Colonic mucosa (tissue), 4 donors: ENCODE measurements at regions not wholly inside any gene's neighbourhood (a gene's known extent, or its start where the extent isn't known, plus 50 kb on each side); places are given as distances from the start of the nearest gene placed in this dataset.

ENCODE experiments used
- DNase-seq: peaks from one replicate; pipeline ENCODE4 v3.0.0-alpha.2; 2020
- H3K27ac ChIP-seq: fragments of 200-600 bp; one replicate; pipeline ENCODE4 v1.8.0; 2021
- H3K27me3 ChIP-seq: fragments of 200-600 bp; one replicate; pipeline ENCODE4 v1.8.0; 2021
- H3K36me3 ChIP-seq: fragments of 200-600 bp; one replicate; pipeline ENCODE4 v1.8.0; 2021
- H3K4me1 ChIP-seq: fragments of 200-600 bp; one replicate; pipeline ENCODE4 v1.8.0; 2021; ENCODE audit warnings: mild to moderate bottlenecking
- H3K4me3 ChIP-seq: fragments of 200-600 bp; one replicate; pipeline ENCODE4 v1.8.0; 2021
- H3K9ac ChIP-seq, 2 donors: one replicate each; pipeline ENCODE4 v1.7.0; 2013; ENCODE audit warnings: control low read depth in 2 of 2, low read depth in 2 of 2, low read length in 2 of 2
- H3K9me3 ChIP-seq: fragments of 200-600 bp; one replicate; pipeline ENCODE4 v1.8.0; 2021
- CTCF ChIP-seq: fragments of 200-600 bp; IDR thresholded peaks from one replicate; pipeline ENCODE4 v1.8.0; 2022; ENCODE audit warnings: antibody characterized with exemption, mild to moderate bottlenecking
- intact Hi-C: fragments of 100-400 bp; cut with DNase I; formaldehyde crosslinking; loops from one replicate; pipeline ENCODE4 v1.14.1; 2022
- donor health status: healthy.
- donor health status: DM: no; HTN: no; CAD: no.
- donor health status: DM: no; HTN: no; CAD: no.

GRCh38 chr13:23020246-23020843 is 160.4 kb upstream of the SGCG start:
- peak; percentile 81 for TF ChIP-seq CTCF
- Histone ChIP-seq H3K4me1 (no peaks in the 10 kb centered on the region), H3K9ac (no peak overlapping the region), H3K4me3 (no peak overlapping the region), H3K9me3 (no peaks in the 10 kb centered on the region), H3K27ac (no peak overlapping the region), H3K36me3 (no peaks in the 10 kb centered on the region), H3K27me3 (no peaks in the 10 kb centered on the region)
- intact Hi-C loops, result loop anchor here (5.0 kb wide), 1 partner anchor 218 kb away; no protein-coding TSS in a partner anchor
- DNase-seq, result peak; percentile 35

GRCh38 chr13:23021906-23022305 is 158.9 kb upstream of the SGCG start:
- Histone ChIP-seq H3K27ac (no peak overlapping the region), H3K4me3 (no peak overlapping the region), H3K36me3 (no peaks in the 10 kb centered on the region), H3K9me3 (no peaks in the 10 kb centered on the region), H3K9ac (no peak overlapping the region), H3K4me1 (no peaks in the 10 kb centered on the region), H3K27me3 (no peaks in the 10 kb centered on the region)
- intact Hi-C loops, result loop anchor here (5.0 kb wide), 1 partner anchor 220 kb away; no protein-coding TSS in a partner anchor
- no peak for DNase-seq
- no peak for TF ChIP-seq CTCF

GRCh38 chr13:23022704-23023103 is 158.1 kb upstream of the SGCG start:
- TF ChIP-seq CTCF, result no peak
- Histone ChIP-seq H3K27me3 (no peaks in the 10 kb centered on the region), H3K9me3 (no peaks in the 10 kb centered on the region), H3K4me3 (no peak overlapping the region), H3K9ac (no peak overlapping the region), H3K27ac (no peak overlapping the region), H3K4me1 (no peaks in the 10 kb centered on the region), H3K36me3 (no peaks in the 10 kb centered on the region)
- intact Hi-C loops, result loop anchor here (5.0 kb wide), 1 partner anchor 220 kb away; no protein-coding TSS in a partner anchor
- DNase-seq, result no peak

GRCh38 chr13:23025864-23026608 is 154.7 kb upstream of the SGCG start:
- Histone ChIP-seq H3K27ac (no peak overlapping the region), H3K36me3 (no peaks in the 10 kb centered on the region), H3K4me1 (no peaks in the 10 kb centered on the region), H3K9me3 (no peaks in the 10 kb centered on the region), H3K9ac (no peak overlapping the region), H3K27me3 (no peaks in the 10 kb centered on the region), H3K4me3 (no peak overlapping the region)
- TF ChIP-seq CTCF, result no peak
- intact Hi-C loops, result no loop called here
- DNase-seq, result no peak

- no peaks in the 10 kb centered on the region for H3K9me3 ChIP-seq
- DNase-seq, result no peak
- H3K27ac ChIP-seq, result no peak overlapping the region
- H3K4me3 ChIP-seq, result no peak overlapping the region
- no peaks in the 10 kb centered on the region for H3K36me3 ChIP-seq
- peaks cover 3% of the 10 kb centered on the region for H3K27me3 ChIP-seq
- TF ChIP-seq CTCF, result no peak
- H3K4me1 ChIP-seq, result no peaks in the 10 kb centered on the region
- no peak overlapping the region for H3K9ac ChIP-seq
- intact Hi-C loops, result no loop called here
Measured at GRCh38 chr13:23039266-23039935, 141.4 kb upstream of the SGCG start.
